ENCODE measurements at regions not wholly inside any gene's neighbourhood (a gene's known extent, or its start where the extent isn't known, plus 50 kb on each side); places are given as distances from the start of the nearest gene placed in this dataset.

DNA sequence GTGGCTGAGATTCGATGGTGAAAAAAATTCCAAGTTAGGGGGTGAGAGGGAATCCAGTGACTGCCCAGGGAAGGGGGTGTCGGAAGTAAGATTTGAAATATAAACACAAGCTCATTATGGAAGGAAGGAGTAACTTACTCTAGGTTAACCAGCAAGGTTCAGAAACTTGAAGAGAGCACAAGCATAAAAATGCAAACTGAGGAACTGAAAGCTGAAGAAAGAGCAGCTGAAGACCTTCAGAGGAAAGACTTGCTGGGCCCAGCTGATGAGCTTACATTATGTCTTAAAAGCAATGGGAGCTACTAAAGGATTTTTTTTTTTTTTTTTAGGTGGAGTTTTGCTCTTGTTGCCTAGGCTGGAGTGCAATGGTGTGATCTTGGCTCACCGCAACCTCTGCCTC lies 189.7 kb upstream of the GRIN2B start:
- Histone ChIP-seq H3K27me3 (no peaks in the 10 kb centered on the region), H3K36me3 (no peaks in the 10 kb centered on the region), H3K9me3 (no peaks in the 10 kb centered on the region), H3K4me3 (no peak overlapping the region), H3K4me1 (no peaks in the 10 kb centered on the region), H3K27ac (no peak overlapping the region)
- no peak for DNase-seq
- TF ChIP-seq, protein P1, sequence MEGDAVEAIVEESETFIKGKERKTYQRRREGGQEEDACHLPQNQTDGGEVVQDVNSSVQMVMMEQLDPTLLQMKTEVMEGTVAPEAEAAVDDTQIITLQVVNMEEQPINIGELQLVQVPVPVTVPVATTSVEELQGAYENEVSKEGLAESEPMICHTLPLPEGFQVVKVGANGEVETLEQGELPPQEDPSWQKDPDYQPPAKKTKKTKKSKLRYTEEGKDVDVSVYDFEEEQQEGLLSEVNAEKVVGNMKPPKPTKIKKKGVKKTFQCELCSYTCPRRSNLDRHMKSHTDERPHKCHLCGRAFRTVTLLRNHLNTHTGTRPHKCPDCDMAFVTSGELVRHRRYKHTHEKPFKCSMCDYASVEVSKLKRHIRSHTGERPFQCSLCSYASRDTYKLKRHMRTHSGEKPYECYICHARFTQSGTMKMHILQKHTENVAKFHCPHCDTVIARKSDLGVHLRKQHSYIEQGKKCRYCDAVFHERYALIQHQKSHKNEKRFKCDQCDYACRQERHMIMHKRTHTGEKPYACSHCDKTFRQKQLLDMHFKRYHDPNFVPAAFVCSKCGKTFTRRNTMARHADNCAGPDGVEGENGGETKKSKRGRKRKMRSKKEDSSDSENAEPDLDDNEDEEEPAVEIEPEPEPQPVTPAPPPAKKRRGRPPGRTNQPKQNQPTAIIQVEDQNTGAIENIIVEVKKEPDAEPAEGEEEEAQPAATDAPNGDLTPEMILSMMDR (IDR thresholded peaks at IDR 0.05 in 4 of 5, conservative IDR thresholded peaks at IDR 0.05 in 1 of 5) = no peak
- TF ChIP-seq POLR2A (IDR thresholded peaks at IDR 0.05) = no peak
- intact Hi-C loops (cut with DNase I; ENCODE audit: low total_unique reads) (no loop called here), in situ Hi-C loops (cut with MboI; ENCODE audit: low sequenced_read_pairs in 4 of 4) (loop anchor here (25.0 kb wide), 4 partner anchors 309 to 1259 kb away; no protein-coding TSS in a partner anchor)
- ATAC-seq = no peak

DNA sequence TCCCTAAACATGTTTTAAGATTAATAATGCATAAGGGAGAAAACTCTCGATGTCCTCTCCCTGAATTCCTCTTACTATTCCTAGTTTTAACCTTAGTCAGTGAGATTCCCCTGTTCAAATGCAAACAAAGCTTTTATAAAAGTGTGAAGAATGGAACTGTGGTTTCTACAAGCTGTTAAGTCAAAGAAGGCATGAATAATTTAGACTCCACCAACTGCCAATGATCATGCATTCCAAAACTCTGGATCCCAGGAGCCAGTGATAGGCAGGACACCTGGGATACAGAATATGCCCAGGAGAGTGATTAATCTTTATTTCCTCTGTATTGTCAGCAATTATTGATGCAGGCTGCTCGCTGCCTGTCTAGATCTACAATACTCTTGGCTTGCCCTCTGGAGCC lies 190.3 kb upstream of the ATF7IP start:
- intact Hi-C loops (cut with DNase I; ENCODE audit: low total_unique reads) = no loop called here
- no peak for ATAC-seq

DNA sequence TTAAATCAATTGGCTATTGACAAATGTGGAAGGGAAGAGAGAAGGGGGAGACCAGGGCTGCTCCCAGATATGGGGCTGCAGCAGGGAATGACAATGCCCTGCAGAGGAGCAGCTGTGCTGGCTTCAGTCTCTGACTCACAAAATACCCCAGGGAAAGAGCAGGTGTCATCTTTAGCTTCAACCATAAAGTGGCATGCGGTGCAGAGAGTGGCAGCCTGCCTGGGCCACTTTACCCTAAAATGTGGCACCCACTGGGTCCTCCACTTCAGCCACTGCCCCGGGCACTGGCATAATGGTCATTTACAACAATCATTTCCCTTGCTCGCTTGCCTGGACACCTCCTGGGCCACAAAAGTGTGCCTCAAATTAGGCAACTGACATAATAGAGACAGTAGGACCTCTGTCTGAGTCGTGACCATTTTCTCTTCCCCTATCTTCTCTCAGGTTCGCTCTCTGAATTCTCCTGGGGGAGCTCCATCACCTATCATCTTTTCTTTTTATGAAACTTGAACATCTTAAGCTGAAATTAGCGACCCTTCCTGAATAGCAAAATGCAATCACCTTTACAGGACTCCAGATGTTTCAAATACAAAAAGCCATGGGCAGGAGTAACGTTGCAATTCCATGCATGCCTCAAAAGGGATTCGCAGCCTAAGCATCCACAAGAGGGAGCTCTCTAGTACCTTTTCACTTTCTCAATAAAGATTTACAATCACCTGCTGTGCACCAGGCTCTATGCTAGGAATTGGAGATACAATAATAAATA lies 179.9 kb upstream of the ATF7IP start:
- no peak for ATAC-seq

More for the DNA sequence above, 190.3 kb upstream of the ATF7IP start:
- in situ Hi-C loops (cut with MboI; ENCODE audit: low sequenced_read_pairs in 4 of 4) = no loop called here
- Histone ChIP-seq H3K36me3 (no peaks in the 10 kb centered on the region), H3K4me1 (no peaks in the 10 kb centered on the region), H3K9me3 (no peaks in the 10 kb centered on the region), H3K4me3 (no peak overlapping the region), H3K27me3 (no peaks in the 10 kb centered on the region), H3K27ac (no peak overlapping the region)
- no peak for TF ChIP-seq POLR2A (IDR thresholded peaks at IDR 0.05)
- TF ChIP-seq, protein P1 (IDR thresholded peaks at IDR 0.05 in 4 of 5, conservative IDR thresholded peaks at IDR 0.05 in 1 of 5) = no peak
- DNase-seq = no peak

GRCh38 chr12:14186193-14186502 lies 179.3 kb upstream of the ATF7IP start:
- Histone ChIP-seq H3K27ac (no peak overlapping the region), H3K4me3 (no peak overlapping the region), H3K27me3 (no peaks in the 10 kb centered on the region), H3K9me3 (no peaks in the 10 kb centered on the region), H3K36me3 (no peaks in the 10 kb centered on the region), H3K4me1 (no peaks in the 10 kb centered on the region)
- TF ChIP-seq, protein P1 (IDR thresholded peaks at IDR 0.05 in 4 of 5, conservative IDR thresholded peaks at IDR 0.05 in 1 of 5) = no peak
- intact Hi-C loops (cut with DNase I; ENCODE audit: low total_unique reads) (no loop called here), in situ Hi-C loops (cut with MboI; ENCODE audit: low sequenced_read_pairs in 4 of 4) (no loop called here)
- ATAC-seq (no peak), DNase-seq (no peak)

More for the DNA sequence above, 179.9 kb upstream of the ATF7IP start:
- TF ChIP-seq, protein P1 (IDR thresholded peaks at IDR 0.05 in 4 of 5, conservative IDR thresholded peaks at IDR 0.05 in 1 of 5) = peak in 4 of 5 experiments; percentile 12 to 35 (median 27)
- TF ChIP-seq POLR2A (IDR thresholded peaks at IDR 0.05) = no peak
- Histone ChIP-seq H3K4me1 (no peaks in the 10 kb centered on the region), H3K9me3 (no peaks in the 10 kb centered on the region), H3K27me3 (no peaks in the 10 kb centered on the region), H3K4me3 (no peak overlapping the region), H3K36me3 (no peaks in the 10 kb centered on the region), H3K27ac (no peak overlapping the region)
- in situ Hi-C loops (cut with MboI; ENCODE audit: low sequenced_read_pairs in 4 of 4) = no loop called here
- DNase-seq = no peak
- intact Hi-C loops (cut with DNase I; ENCODE audit: low total_unique reads) = no loop called here

DNA sequence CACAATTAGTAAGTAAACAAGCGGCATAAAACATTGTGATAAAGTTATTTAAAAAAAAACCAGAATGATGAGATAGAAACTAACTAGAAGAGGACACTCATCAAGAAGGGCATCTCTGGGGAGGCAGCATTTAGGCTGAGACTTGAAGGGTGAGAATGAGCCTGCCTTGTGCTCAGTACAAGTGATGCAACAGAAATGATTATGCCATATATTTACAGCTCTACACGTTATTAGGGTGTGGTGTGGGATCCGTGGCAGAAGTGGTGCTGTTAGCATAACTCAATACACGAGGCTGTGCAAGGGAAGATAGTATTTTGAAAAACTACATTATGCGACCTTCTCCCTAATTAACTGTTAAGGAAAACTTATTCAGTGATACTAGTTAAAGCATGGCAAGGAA lies 178.5 kb upstream of the ATF7IP start:
- Histone ChIP-seq H3K4me3 (no peak overlapping the region), H3K27me3 (no peaks in the 10 kb centered on the region), H3K36me3 (no peaks in the 10 kb centered on the region), H3K27ac (no peak overlapping the region), H3K9me3 (no peaks in the 10 kb centered on the region), H3K4me1 (no peaks in the 10 kb centered on the region)
- in situ Hi-C loops (cut with MboI; ENCODE audit: low sequenced_read_pairs in 4 of 4) = no loop called here
- intact Hi-C loops (cut with DNase I; ENCODE audit: low total_unique reads) = no loop called here
- DNase-seq (no peak), ATAC-seq (no peak)
- TF ChIP-seq, protein P1 (IDR thresholded peaks at IDR 0.05 in 4 of 5, conservative IDR thresholded peaks at IDR 0.05 in 1 of 5) = no peak
